HK-2 (cell line): ENCODE measurements at regions not wholly inside any gene's neighbourhood (a gene's known extent, or its start where the extent isn't known, plus 50 kb on each side); places are given as distances from the start of the nearest gene placed in this dataset.

ENCODE experiments used
- DNase-seq: peaks from one replicate; pipeline ENCODE4 v3.0.0-alpha.2; 2018; ENCODE audit not compliant: unreplicated experiment

GRCh38 chr17:73753751-73754496 is 109.7 kb upstream of the SDK2 start:
- no peak for DNase-seq

- DNase-seq = no peak
Observed at GRCh38 chr17:73754886-73755400, 110.7 kb upstream of the SDK2 start.

- no peak for DNase-seq
Observed at GRCh38 chr17:73757420-73757819, 113.2 kb upstream of the SDK2 start.

GRCh38 chr17:73758245-73758644 is 114.0 kb upstream of the SDK2 start:
- no peak for DNase-seq

- no peak for DNase-seq
Observed at GRCh38 chr17:73759324-73759723, 115.1 kb upstream of the SDK2 start.

- DNase-seq = no peak
Observed at GRCh38 chr17:73759734-73760438, 115.6 kb upstream of the SDK2 start.

- no peak for DNase-seq
Observed at GRCh38 chr17:73760439-73760758, 116.2 kb upstream of the SDK2 start.

- DNase-seq = no peak
Observed at GRCh38 chr17:73765824-73766563, 121.7 kb upstream of the SDK2 start.

GRCh38 chr17:73767696-73768095 is 123.5 kb upstream of the SDK2 start:
- DNase-seq = no peak

GRCh38 chr17:73768691-73769090 is 124.4 kb upstream of the SDK2 start:
- DNase-seq = no peak

- no peak for DNase-seq
Observed at GRCh38 chr17:73769479-73769878, 125.2 kb upstream of the SDK2 start.

- peak; percentile 59 for DNase-seq
Observed at GRCh38 chr17:73770115-73770848, 126.0 kb upstream of the SDK2 start.

GRCh38 chr17:73770849-73771229 is 126.6 kb upstream of the SDK2 start:
- DNase-seq = no peak

- DNase-seq = no peak
Observed at GRCh38 chr17:73772107-73772705, 128.0 kb upstream of the SDK2 start.

- no peak for DNase-seq
Observed at GRCh38 chr17:73773702-73774101, 129.5 kb upstream of the SDK2 start.

- no peak for DNase-seq
Observed at GRCh38 chr17:73774852-73775251, 130.6 kb upstream of the SDK2 start.

GRCh38 chr17:73776351-73777130 is 132.3 kb upstream of the SDK2 start:
- DNase-seq = no peak

GRCh38 chr17:73777131-73777449 is 132.8 kb upstream of the SDK2 start:
- no peak for DNase-seq

- DNase-seq = no peak
Observed at GRCh38 chr17:73782231-73782630, 138.0 kb upstream of the SDK2 start.

GRCh38 chr17:73782641-73783381 is 138.6 kb upstream of the SDK2 start:
- DNase-seq = no peak
